H1 (cell line): ENCODE measurements at regions not wholly inside any gene's neighbourhood (a gene's known extent, or its start where the extent isn't known, plus 50 kb on each side); places are given as distances from the start of the nearest gene placed in this dataset.

Experiments
- CTCF ChIA-PET: fragments of 300-600 bp; sonication (Branson Sonifier 250); formaldehyde crosslinking; loops from one replicate; lab custom pipeline; 2021; ENCODE audit not compliant: partially characterized antibody; lab: Charles Lee
- POLR2A ChIA-PET: fragments of 300-600 bp; sonication (Branson Sonifier 250); formaldehyde crosslinking; loops from one replicate; lab custom pipeline; 2021; ENCODE audit warnings: inconsistent platforms; ENCODE audit not compliant: partially characterized antibody; lab: Charles Lee
- DNase-seq, 2 experiments: peaks; one replicate each; pipeline versions ENCODE4 v3.0.0 to v3.0.0-alpha.2; 2010 to 2022; ENCODE audit warnings: low spot score in 2 of 2, low read depth in 1 of 2, mixed read lengths in 1 of 2
- FAIRE-seq: peaks from 2 replicates; lab custom pipeline; 2011; peaks lifted over from hg19 to GRCh38; lab: Jason Lieb, UNC
- H2AFZ ChIP-seq: 2 replicates; pipeline ENCODE4 v1.8.1; 2012; ENCODE audit warnings: low read length, inconsistent platforms
- H2AK5ac ChIP-seq: 2 replicates; pipeline ENCODE4 v1.6.1; 2013; ENCODE audit warnings: low read depth, low read length
- H2BK120ac ChIP-seq: replicated peaks from 2 replicates; pipeline ENCODE3; 2013; ENCODE audit warnings: low read depth, low read length, inconsistent platforms
- H2BK12ac ChIP-seq: 2 replicates; pipeline ENCODE4 v1.6.1; 2013; ENCODE audit warnings: low read depth, low read length
- H2BK15ac ChIP-seq: 2 replicates; pipeline ENCODE4 v1.6.1; 2013; ENCODE audit warnings: low read length
- H2BK20ac ChIP-seq: 2 replicates; pipeline ENCODE4 v1.6.1; 2013; ENCODE audit warnings: low read length
- H2BK5ac ChIP-seq: 2 replicates; pipeline ENCODE4 v1.6.1; 2013; ENCODE audit warnings: low read depth, low read length
- H3K14ac ChIP-seq: 2 replicates; pipeline ENCODE4 v1.6.1; 2013; ENCODE audit warnings: inconsistent platforms; ENCODE audit not compliant: insufficient read length
- H3K18ac ChIP-seq: 2 replicates; pipeline ENCODE4 v1.6.1; 2013; ENCODE audit warnings: low read length; ENCODE audit errors: extremely low read depth
- H3K23ac ChIP-seq: 2 replicates; pipeline ENCODE4 v1.6.1; 2013; ENCODE audit warnings: inconsistent platforms; ENCODE audit not compliant: insufficient read length
- H3K23me2 ChIP-seq: 2 replicates; pipeline ENCODE4 v1.6.1; 2013; ENCODE audit warnings: low read depth, low read length
- H3K27ac ChIP-seq: 2 replicates; pipeline ENCODE4 v1.6.1; 2011; ENCODE audit warnings: low read depth, low read length, inconsistent platforms
- H3K27me3 ChIP-seq, 4 experiments: replicated peaks in 1 of 4; 1 replicate in 1 of 4; 2 replicates in 3 of 4; pipeline versions ENCODE4 v1.6.1 to v1.8.1; 2011 to 2013; ENCODE audit warnings: low read length in 3 of 4, mild to moderate bottlenecking in 3 of 4, inconsistent platforms in 2 of 4, mixed read lengths in 2 of 4, moderate library complexity in 1 of 4; ENCODE audit not compliant: control insufficient read depth in 3 of 4, insufficient read depth in 3 of 4; ENCODE audit errors: extremely low read depth in 1 of 4
- H3K36me3 ChIP-seq, 4 experiments: 2 replicates each; pipeline versions ENCODE4 v1.6.1 to v1.8.1; 2011 to 2013; ENCODE audit warnings: mild to moderate bottlenecking in 4 of 4, low read length in 3 of 4, moderate library complexity in 2 of 4, control low read depth in 1 of 4, inconsistent platforms in 1 of 4; ENCODE audit not compliant: insufficient read depth in 4 of 4, control insufficient read depth in 2 of 4
- H3K4ac ChIP-seq: replicated peaks from 2 replicates; pipeline ENCODE3; 2013; ENCODE audit warnings: low read length, low read depth, mixed read lengths, inconsistent platforms; ENCODE audit not compliant: insufficient read length
- H3K4me1 ChIP-seq, 4 experiments: replicated peaks in 1 of 4; 1 replicate in 1 of 4; 2 replicates in 3 of 4; pipeline versions ENCODE4 v1.6.1 to v1.8.1; 2011 to 2013; ENCODE audit warnings: low read length in 3 of 4, inconsistent platforms in 2 of 4, mixed read lengths in 1 of 4; ENCODE audit not compliant: insufficient read depth in 4 of 4, control insufficient read depth in 3 of 4
- H3K4me2 ChIP-seq, 2 experiments: 2 replicates each; pipeline versions ENCODE4 v1.6.1 to v1.8.1; 2011 to 2013; ENCODE audit warnings: low read depth in 2 of 2, low read length in 2 of 2, control low read depth in 1 of 2, inconsistent platforms in 1 of 2, mild to moderate bottlenecking in 1 of 2; ENCODE audit not compliant: insufficient read depth in 1 of 2
- H3K4me3 ChIP-seq, 4 experiments: fragments of 200-600, 300-600 bp in 1 of 4; sonication (generic), shearing (Covaris generic), sonication (Bioruptor Twin) in 1 of 4; 2 replicates each; pipeline versions ENCODE4 v1.5.1 to v1.8.1; 2011 to 2016; ENCODE audit warnings: low read length in 4 of 4, low read depth in 3 of 4, control low read depth in 2 of 4, inconsistent platforms in 2 of 4, mild to moderate bottlenecking in 2 of 4, mixed read lengths in 1 of 4, moderate library complexity in 1 of 4; ENCODE audit not compliant: insufficient read depth in 2 of 4; ENCODE audit errors: extremely low read depth in 1 of 4
- H3K56ac ChIP-seq: replicated peaks from 2 replicates; pipeline ENCODE3; 2013; ENCODE audit warnings: low read depth, mild to moderate bottlenecking, mixed read lengths, low read length, inconsistent platforms; ENCODE audit not compliant: insufficient read length
- H3K79me1 ChIP-seq: 2 replicates; pipeline ENCODE4 v1.6.1; 2013; ENCODE audit warnings: low read depth, low read length, control low read depth
- H3K79me2 ChIP-seq, 2 experiments: 2 replicates each; pipeline versions ENCODE4 v1.6.1 to v1.8.1; 2012 to 2013; ENCODE audit warnings: low read length in 2 of 2, mild to moderate bottlenecking in 2 of 2, inconsistent platforms in 1 of 2; ENCODE audit not compliant: insufficient read depth in 2 of 2, control insufficient read depth in 1 of 2
- H3K9ac ChIP-seq, 4 experiments: replicated peaks in 1 of 4; 1 replicate in 1 of 4; 2 replicates in 3 of 4; pipeline versions ENCODE4 v1.6.1 to v1.8.1; 2011 to 2013; ENCODE audit warnings: low read depth in 3 of 4, low read length in 3 of 4, control low read depth in 2 of 4, mild to moderate bottlenecking in 2 of 4, moderate library complexity in 2 of 4, inconsistent platforms in 1 of 4; ENCODE audit errors: extremely low read depth in 1 of 4
- H3K9me3 ChIP-seq, 2 experiments: 2 replicates each; pipeline versions ENCODE4 v1.6.1 to v1.8.1; 2012 to 2013; ENCODE audit warnings: mild to moderate bottlenecking in 2 of 2, moderate library complexity in 2 of 2, control low read depth in 1 of 2, inconsistent platforms in 1 of 2, low read depth in 1 of 2, low read length in 1 of 2, mixed read lengths in 1 of 2; ENCODE audit not compliant: insufficient read depth in 2 of 2
- H4K20me1 ChIP-seq, 2 experiments: replicated peaks in 1 of 2; 2 replicates each; pipeline versions ENCODE3 to v1.8.1; 2011 to 2013; ENCODE audit warnings: inconsistent platforms in 2 of 2, low read length in 2 of 2, mild to moderate bottlenecking in 1 of 2; ENCODE audit not compliant: insufficient read depth in 2 of 2, control insufficient read depth in 1 of 2
- H4K5ac ChIP-seq: 2 replicates; pipeline ENCODE4 v1.6.1; 2013; ENCODE audit warnings: low read length, low read depth, mixed read lengths, inconsistent platforms; ENCODE audit not compliant: insufficient read length
- H4K8ac ChIP-seq: 2 replicates; pipeline ENCODE4 v1.8.0; 2013; ENCODE audit warnings: mild to moderate bottlenecking, moderate library complexity, low read length, inconsistent platforms; ENCODE audit not compliant: insufficient read depth; ENCODE audit errors: extremely low read depth
- H4K91ac ChIP-seq: replicated peaks from 2 replicates; pipeline ENCODE3; 2013; ENCODE audit warnings: low read length, mixed read lengths, inconsistent platforms; ENCODE audit not compliant: insufficient read length
- GTF2F1 ChIP-seq: IDR thresholded peaks from 2 replicates; pipeline ENCODE4 v1.6.1; 2012; ENCODE audit warnings: low read depth, low read length, improper control_type of control experiment, borderline replicate concordance
- NANOG ChIP-seq: IDR thresholded peaks from 2 replicates; pipeline ENCODE4 v1.6.1; 2011; ENCODE audit warnings: low read length, low read depth, mild to moderate bottlenecking, inconsistent platforms; ENCODE audit not compliant: insufficient read depth, poor library complexity, severe bottlenecking
- WGBS, 2 experiments: shearing (Covaris generic) in 1 of 2; methylation state at CpG; one replicate each; pipeline versions ENCODE4 v1.1.6 to v1.1.7; 2013 to 2015; ENCODE audit warnings: low lambda C conversion rate in 2 of 2, mixed read lengths in 2 of 2, inconsistent platforms in 1 of 2, low coverage in 1 of 2, missing lambda C conversion rate in 1 of 2; ENCODE audit not compliant: insufficient replicate concordance in 2 of 2, insufficient coverage in 1 of 2, insufficient read length in 1 of 2; ENCODE audit errors: extremely low coverage in 1 of 2, missing lambda C conversion rate in 1 of 2; 5-methylcytosine and 5-hydroxymethylcytosine counted together

- H3K14ac ChIP-seq: no peak overlapping the region
- CTCF ChIA-PET: interaction anchor here (0.6 to 1.4 kb wide), 3 partner anchors 10 to 684 kb away, joined by 3 read pairs; no protein-coding TSS in a partner anchor
- 93% methylated on average over 3 of the region's 3 CpGs; no CpG with 5 or more reads in 1 of the 2 experiments for WGBS, 2 experiments
- no peak overlapping the region for H2BK120ac ChIP-seq
- no peak overlapping the region for H4K91ac ChIP-seq
- DNase-seq: no peak
- H3K4ac ChIP-seq: no peak overlapping the region
- H3K4me1 ChIP-seq: no peaks in the 10 kb centered on the region
- FAIRE-seq: no peak
- H2BK12ac ChIP-seq: no peak overlapping the region
- H2BK20ac ChIP-seq: no peak overlapping the region
- H3K4me2 ChIP-seq: no peak overlapping the region
- no peak overlapping the region for H4K5ac ChIP-seq
- no peaks in the 10 kb centered on the region for H3K9me3 ChIP-seq
- no peak for TF ChIP-seq NANOG
- TF ChIP-seq GTF2F1: no peak
- H3K36me3 ChIP-seq: no peaks in the 10 kb centered on the region
- H3K23me2 ChIP-seq: no peaks in the 10 kb centered on the region
- H3K79me2 ChIP-seq: no peaks in the 10 kb centered on the region
- H3K18ac ChIP-seq: no peak overlapping the region
- H3K79me1 ChIP-seq: no peaks in the 10 kb centered on the region
- H2BK5ac ChIP-seq: no peak overlapping the region
- H3K23ac ChIP-seq: no peak overlapping the region
- H2AFZ ChIP-seq: no peak overlapping the region
- H2AK5ac ChIP-seq: no peak overlapping the region
- H3K56ac ChIP-seq: no peak overlapping the region
- peaks cover 0 to 1% (median 0%) of the 10 kb centered on the region in 4 experiments; a peak in 1 of 7 replicates for H3K27me3 ChIP-seq
- H3K27ac ChIP-seq: no peak overlapping the region
- POLR2A ChIA-PET: no interaction called here
- no peaks in the 10 kb centered on the region for H4K20me1 ChIP-seq
- no peak overlapping the region for H2BK15ac ChIP-seq
- H3K4me3 ChIP-seq: no peak overlapping the region
- no peak overlapping the region for H4K8ac ChIP-seq
- H3K9ac ChIP-seq: no peak overlapping the region
Observed at GRCh38 chr12:77584860-77585259, 245.8 kb upstream of the NAV3 start.
